ENCODE measurements at regions not wholly inside any gene's neighbourhood (a gene's known extent, or its start where the extent isn't known, plus 50 kb on each side); places are given as distances from the start of the nearest gene placed in this dataset.

GRCh38 chr6:119575721-119576120 is 226.2 kb upstream of the MAN1A1 start:
- DNase-seq, result no peak

GRCh38 chr6:119568580-119568979 is 219.0 kb upstream of the MAN1A1 start:
- DNase-seq, result no peak

- no peak for DNase-seq
These were observed 217.1 kb upstream of the MAN1A1 start for GRCh38 chr6:119566546-119567260.

GRCh38 chr6:119565893-119566292 is 216.3 kb upstream of the MAN1A1 start:
- DNase-seq, result no peak

- no peak for DNase-seq
These were observed 212.6 kb upstream of the MAN1A1 start for GRCh38 chr6:119562168-119562567.

GRCh38 chr6:119559586-119559985 is 210.0 kb upstream of the MAN1A1 start:
- DNase-seq, result no peak

GRCh38 chr6:119557239-119557638 is 207.7 kb upstream of the MAN1A1 start:
- no peak for DNase-seq

GRCh38 chr6:119552021-119552420 is 202.5 kb upstream of the MAN1A1 start:
- DNase-seq, result no peak

GRCh38 chr6:119547024-119547423 is 197.5 kb upstream of the MAN1A1 start:
- DNase-seq, result no peak

- no peak for DNase-seq
These were observed 195.7 kb upstream of the MAN1A1 start for GRCh38 chr6:119545245-119545644.

GRCh38 chr6:119544325-119545175 is 195.0 kb upstream of the MAN1A1 start:
- DNase-seq, result no peak

- DNase-seq, result no peak
These were observed 193.8 kb upstream of the MAN1A1 start for GRCh38 chr6:119543332-119543731.

- DNase-seq, result no peak
These were observed 192.5 kb upstream of the MAN1A1 start for GRCh38 chr6:119542037-119542436.

- no peak for DNase-seq
These were observed 191.8 kb upstream of the MAN1A1 start for GRCh38 chr6:119541132-119541905.

- DNase-seq, result no peak
These were observed 190.9 kb upstream of the MAN1A1 start for GRCh38 chr6:119540417-119540816.

- no peak for DNase-seq
These were observed 189.6 kb upstream of the MAN1A1 start for GRCh38 chr6:119539066-119539746.

- no peak for DNase-seq
These were observed 187.1 kb upstream of the MAN1A1 start for GRCh38 chr6:119536666-119537065.

GRCh38 chr6:119535332-119535731 is 185.8 kb upstream of the MAN1A1 start:
- no peak for DNase-seq

- DNase-seq, result no peak
These were observed 184.2 kb upstream of the MAN1A1 start for GRCh38 chr6:119533603-119534279.

GRCh38 chr6:119527231-119527578 is 177.6 kb upstream of the MAN1A1 start:
- DNase-seq, result no peak

GRCh38 chr6:119526561-119527230 is 177.1 kb upstream of the MAN1A1 start:
- no peak for DNase-seq

GRCh38 chr6:119524410-119524809 is 174.8 kb upstream of the MAN1A1 start:
- no peak for DNase-seq
